Activated T-helper 1 cell treated with anti-CD3 and anti-CD28 coated beads, Interleukin-2, amount 50 U/mL, for 16 hours (primary cell): ENCODE measurements at regions not wholly inside any gene's neighbourhood (a gene's known extent, or its start where the extent isn't known, plus 50 kb on each side); places are given as distances from the start of the nearest gene placed in this dataset.

Experiments
- DNase-seq, 2 donors: peaks; one replicate each; pipeline ENCODE4 v3.0.0-alpha.2; 2020; ENCODE audit warnings: low read depth in 1 of 2, low spot score in 1 of 2

DNA sequence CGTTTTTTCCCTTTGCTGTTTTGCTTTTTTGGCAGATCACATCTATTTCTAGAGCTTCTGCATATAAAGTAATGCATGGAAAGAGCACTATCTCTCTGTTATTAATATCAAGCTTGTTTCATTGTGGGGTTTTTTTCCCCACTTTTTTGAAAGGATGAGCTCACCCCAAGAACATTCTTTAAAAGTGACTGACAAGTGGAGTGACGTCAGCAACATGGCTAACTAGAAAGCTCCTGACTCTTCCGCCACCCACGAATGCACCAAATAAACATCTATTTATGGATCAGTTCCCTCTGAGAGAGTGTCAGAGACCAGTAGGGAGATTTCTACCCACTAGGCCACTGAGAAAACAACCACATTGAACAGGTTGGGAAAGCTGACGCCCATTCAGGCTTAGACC, 445.4 kb downstream of the GALC start:
- DNase-seq: no peak

DNA sequence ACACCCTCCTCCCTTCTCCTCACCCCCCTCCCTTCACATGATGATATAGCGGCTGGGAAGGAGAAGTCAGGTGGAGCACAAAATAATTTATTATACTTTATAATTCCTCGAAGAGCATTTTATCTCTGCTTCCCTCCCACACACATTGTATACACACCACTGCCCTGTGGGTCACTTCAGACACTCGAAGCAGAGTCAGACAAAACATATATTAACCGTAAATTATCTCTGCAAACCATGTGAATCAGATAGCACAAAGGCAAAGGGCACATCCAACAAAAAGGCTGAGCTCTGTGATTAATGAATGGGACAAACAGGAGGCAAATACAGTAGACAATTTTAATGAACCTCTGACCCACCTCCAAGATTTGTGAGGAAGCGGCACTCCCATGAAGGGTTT, 450.7 kb downstream of the GALC start:
- DNase-seq: no peak

DNA sequence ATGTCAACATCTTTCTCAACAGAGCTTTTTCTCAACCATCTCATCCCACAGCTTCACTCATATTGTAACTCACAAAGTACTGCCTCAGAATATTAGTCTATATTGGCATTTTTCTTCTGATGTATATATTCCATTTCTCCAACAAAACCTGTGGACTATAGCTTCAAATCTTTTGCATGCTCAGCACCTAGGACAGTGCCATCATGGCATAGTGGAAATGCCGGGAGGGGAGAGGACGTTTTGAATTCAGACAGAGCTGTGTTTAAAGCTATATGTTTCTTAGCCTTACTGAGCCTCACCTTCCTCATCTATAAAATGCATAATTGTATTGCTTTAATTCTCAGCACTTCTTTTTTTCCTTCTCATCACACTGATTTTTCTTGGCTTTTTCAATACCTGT, 452.6 kb downstream of the GALC start:
- no peak for DNase-seq

DNA sequence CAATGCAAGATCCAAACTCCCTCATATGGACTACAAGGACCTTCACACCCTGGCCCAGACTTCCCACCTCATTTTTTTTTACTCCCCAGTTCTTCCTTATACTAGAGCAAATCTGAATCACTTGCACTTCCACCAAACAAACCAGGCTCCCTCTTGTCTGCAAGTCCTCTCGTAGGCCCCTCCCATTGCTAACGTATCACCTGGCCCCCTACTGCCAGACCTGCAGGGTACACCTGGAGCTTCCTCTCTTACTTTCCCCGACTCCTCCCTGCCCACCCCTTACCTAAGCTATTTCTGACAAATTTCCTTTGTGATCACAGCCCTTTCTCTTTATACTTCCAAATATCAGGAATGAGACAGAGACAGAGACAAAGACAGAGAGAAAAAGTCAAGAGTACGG, 463.9 kb downstream of the GALC start:
- DNase-seq: no peak

DNA sequence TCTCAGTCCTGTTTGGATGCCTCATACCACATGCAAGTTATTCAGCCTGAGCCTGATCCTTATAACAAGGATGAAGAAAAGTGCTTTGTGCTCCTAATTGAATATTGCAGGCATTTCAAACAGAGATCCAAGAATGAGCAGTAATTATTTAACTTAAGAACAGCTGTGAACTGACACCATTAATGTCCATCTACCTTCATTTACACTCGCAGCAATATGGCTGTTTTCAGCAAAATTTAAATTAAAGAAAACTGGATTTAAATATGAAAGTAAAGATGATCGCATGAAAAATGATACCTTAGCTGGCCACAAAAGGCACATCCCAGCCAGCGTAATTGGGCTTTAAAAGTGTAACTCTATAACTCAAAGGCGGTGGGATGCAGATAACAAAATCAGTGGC, 466.3 kb downstream of the GALC start:
- no peak for DNase-seq

DNA sequence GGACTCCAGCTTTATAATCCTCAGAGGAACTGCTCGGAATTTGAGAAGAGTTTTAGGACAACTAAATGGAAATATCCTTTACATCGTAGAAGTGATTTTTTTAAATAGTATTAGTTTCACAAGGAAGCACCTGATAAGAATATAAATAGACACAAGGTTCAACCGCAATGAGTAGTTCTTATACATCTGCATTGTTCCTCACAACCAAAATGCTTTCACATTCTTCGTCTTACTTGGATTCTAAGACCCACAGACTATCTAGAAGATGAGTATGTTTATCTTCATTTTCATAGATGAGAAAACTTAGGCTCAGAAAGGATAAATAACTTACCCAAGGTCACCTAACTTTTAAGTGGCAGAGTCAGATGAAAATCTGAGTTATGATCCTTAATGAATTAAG, 469.0 kb downstream of the GALC start:
- DNase-seq: no peak

DNA sequence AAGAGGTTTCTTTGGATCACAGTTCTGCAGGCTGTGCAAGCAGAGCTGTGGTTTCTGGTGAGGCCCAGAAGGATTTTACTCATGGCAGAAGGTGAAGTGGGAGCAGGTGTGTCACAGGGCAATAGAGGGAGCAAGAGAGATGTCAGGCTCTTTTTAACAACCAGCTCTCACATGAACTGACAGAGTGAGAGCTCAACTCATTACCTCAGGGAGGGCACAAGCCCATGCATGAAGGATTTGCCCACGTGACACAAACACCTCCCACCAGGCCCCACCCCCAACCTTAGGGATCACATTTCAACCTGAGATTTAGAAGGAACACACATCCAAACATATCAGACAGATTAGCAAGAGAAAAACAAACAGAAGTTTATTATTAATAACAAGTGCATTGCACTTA, 470.4 kb downstream of the GALC start:
- DNase-seq: no peak

DNA sequence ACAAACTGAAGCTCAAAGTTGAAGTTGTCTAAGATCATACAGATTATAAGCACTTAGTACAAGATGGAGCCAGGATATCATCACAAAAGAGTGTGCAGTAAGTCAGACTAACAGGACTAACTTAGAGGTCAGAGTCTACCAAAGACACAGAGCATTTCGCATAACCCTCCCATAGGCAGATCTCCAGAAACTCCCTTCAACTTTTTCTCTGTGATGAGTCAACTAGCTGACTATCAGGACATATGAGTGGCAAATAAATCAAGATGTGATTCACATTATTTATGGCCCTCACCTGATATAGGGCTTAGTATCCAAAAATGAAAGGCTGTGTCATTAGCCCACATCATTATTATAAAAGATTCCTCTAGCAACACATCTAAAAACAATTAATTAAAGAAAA, 484.6 kb downstream of the GALC start:
- no peak for DNase-seq

DNA sequence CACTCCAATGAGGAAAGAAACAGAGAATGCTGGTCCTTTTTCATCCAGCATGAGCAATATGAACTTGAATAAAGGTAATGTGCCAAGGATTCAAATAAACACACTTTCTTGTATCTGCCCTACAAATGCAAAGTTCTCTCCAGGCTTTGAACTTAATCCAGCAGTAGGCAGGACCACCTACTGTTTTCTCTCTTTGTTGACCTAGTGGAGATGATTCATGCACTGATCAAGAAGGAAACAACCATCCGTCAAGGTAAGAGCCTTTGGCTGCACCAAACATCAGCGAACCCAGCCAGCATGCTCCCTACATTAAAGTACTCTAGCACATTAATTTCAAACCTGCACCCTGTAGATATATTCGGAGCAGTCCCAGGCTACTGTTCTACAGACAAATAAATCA, 489.3 kb downstream of the GALC start:
- no peak for DNase-seq

DNA sequence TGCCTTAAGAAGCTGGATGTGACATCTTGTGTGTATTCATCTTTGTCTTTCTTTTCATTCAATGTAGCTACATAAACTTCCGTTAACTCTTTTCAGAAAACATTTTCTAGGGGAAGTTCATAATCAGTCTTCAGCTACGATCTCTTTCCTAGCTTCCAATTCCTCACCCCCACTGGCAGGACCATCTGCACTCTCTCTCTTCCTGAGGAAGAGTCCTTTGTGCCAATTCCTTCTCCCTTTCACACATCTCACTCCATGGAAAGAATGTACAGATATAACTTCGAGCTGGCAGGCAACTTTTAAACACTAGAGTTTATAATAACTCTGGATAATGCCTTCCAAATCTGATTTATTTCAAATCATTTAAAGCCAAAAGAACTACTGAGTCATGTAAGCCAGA, 495.7 kb downstream of the GALC start:
- no peak for DNase-seq

DNA sequence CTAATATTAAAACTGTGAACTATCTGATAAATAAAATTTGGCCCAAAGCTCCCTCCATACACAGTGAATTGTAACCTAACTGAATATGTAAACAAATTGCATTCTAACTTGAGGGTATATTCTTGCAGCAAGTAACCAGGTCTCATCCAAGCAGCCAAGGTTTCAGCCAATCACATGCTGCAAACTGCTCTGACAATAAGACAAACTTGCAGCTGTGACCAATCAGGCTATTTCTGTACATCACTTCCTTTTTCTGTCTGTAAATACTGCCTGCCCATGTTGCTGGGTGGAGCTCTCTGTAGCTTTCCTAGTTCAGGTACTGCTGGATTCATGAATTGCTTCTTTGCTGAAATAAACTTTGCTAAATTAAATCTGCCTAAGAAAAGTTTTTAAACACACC, 499.0 kb downstream of the GALC start:
- DNase-seq: no peak

DNA sequence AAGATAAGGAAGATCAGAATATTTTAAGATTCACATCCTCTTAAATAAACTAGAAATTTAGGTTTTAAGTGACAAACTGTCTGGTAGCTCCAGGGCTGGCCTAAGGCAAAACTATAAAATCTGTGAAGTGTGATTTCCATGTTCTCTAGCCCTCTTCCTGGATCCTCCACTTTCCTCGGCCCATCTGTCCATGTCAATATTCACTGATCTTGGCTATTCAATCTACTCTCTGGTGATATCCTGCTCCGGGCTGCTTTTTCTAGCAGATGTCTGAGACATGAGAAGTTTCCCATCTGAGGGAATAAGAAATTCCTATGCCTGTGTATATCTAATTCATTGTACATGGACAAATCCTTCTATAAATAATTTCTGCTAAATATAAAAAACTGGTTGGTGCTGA, 500.4 kb downstream of the GALC start:
- no peak for DNase-seq

DNA sequence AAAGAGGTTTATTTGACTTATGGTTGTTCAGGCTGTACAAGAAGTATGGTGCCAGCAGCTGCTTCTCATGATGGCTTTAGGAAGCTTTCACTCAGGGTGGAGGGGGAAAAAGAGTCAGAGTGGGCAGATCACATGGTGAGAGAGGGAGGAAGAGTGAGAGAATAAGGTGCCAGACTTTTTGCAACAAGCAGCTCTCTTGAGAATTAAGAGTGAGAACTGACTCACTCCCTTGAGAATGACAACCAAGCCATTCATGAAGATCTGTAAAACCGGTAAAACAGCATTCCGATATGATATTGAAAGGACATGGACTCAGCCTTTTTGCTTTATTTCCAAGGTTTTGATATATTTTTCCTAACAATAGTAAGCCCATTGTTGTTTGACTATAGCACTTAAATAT, 501.2 kb downstream of the GALC start:
- no peak for DNase-seq

DNA sequence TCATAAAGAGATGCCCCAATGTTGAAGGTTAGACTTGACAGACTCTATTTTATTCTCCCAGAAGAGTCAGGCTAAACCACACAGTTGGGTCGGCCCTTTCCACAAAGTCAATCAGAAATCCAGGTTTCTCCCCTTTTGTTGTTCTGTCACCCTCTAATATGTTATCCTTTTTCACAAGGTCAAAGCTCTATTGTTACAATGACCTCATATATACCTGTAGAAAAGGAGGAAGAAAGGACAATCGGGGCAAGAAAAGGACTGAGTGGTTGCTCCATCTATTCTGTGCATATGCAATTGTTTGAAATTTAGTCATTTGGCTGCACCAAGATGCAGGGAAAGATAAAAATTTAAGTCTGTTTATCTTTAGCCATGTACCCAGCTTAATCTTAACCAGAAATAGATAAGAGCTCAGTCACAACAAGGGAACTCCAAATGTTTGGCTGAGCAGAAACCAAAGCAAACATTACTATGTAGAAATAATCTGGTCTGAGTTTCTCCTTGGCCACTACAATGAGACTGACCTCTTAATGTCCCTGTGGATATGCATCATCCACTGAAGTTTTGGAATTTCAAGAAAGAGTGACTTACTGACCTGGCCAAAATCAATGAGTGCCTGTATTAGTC, 503.7 kb downstream of the GALC start:
- DNase-seq: no peak

DNA sequence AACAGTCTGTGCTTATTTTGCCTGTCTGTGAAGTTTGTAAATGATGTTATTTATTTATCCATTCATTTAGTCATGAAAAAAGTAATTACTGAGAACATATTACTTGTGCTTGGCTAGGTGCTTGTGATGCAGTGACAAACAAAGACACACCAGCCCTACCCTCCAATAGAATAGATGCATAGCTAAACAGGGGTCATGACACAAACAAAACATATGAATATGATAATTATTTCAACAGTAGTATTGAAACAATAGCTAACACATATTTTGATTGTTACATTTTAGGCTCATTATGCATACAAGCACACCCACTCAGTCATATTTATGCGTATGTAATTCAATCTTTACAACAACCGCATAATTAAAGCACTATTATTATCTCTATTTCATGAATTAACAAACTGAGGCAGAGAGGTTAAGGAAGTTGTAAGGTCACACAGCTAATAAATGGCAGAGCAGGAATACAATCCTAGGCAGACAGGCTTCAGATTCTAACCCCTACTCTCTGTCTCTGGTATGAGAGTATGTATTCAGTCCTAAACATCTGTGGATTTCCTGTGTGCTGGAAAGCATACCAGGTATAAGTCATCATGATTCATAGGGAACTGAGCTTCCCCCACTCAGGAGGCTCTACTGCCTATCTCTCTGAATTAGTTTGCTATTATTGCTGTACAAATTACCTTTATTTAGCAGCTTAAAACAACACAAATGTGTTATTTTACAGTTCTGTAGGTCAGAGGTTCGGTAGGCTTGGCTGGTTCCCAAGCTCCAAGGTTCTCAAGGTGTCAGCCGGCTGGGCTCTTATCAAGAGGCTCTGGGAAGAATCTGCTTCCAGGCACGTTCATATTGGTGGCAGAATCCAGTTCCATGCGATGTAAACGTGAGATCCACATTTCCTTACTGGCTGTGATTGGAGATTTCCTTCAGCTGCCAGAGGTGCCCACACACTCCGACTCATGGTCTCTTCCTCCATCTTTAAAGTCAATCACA, 509.4 kb downstream of the GALC start:
- DNase-seq: no peak

DNA sequence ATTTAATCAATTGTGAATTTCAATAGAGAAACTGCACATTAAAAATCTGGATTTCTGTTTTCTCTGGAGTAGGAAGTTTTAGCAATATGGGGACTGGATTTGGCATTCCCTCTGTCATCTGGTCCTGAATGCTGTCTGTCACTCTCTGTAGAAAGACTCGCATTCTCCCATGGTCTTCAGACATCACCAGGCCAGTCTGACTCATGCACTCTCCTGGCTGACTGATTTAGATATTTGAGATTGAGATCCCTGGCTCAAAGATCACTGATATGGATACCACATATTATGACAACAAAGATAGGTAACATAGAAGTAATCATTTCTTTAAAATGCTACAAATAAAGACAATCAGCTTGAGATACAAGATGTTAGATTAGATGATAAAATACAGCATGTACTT, 524.5 kb downstream of the GALC start:
- no peak for DNase-seq

DNA sequence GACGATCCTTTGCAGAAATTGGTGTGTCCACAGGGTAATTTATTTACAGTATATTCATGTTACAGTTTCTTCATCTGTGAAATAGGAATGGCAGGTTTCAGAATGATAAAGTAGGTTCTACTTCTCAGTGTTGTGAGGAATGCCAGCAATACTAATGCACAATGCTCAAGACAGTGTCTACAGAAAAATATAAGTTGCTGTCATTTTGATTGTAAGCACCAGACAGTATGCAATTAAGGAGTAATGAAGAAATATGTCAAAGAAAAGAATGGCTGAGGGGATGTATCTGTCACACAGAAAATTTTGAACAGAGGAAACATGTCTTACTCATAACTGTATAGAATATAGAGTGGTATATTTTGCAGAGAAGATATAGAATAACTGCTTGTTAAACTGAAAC, 525.4 kb downstream of the GALC start:
- DNase-seq: no peak

DNA sequence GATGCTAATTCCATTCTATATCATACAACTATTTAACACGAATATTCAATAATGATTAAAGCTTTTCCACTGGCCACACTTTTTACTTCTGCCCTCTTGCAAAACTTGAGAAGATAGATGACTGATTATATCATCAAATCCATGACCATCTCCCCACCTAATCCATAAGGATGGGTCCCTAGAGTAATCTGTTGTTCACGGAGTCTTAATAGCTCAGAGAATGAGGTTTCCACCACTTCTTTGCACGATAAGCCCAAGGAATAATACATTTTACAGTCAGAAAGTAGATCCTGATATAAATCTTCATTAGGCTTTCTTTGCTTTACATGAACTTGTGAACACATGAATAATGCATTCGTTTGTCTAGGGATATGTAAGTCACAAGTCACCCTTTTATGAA, 527.2 kb downstream of the GALC start:
- DNase-seq: no peak

DNA sequence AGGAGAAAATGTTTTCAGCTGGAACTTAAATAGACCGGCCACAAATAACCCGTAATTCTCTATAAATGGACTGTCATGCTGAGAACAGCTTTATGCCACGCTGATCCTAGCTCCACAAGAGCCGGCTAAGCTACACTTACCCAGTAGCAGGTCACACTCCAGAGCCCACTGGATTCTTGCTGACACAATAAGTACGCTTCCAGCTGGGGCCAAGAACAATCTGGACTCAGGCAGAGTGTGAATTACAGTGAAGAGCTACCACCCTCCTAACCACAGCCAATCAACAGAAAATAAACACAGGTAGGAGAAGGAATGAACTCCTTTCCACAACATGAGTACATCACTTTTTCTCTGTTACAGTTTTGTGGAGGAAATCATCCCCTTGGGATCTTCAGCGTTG, 531.3 kb downstream of the GALC start:
- DNase-seq: no peak

DNA sequence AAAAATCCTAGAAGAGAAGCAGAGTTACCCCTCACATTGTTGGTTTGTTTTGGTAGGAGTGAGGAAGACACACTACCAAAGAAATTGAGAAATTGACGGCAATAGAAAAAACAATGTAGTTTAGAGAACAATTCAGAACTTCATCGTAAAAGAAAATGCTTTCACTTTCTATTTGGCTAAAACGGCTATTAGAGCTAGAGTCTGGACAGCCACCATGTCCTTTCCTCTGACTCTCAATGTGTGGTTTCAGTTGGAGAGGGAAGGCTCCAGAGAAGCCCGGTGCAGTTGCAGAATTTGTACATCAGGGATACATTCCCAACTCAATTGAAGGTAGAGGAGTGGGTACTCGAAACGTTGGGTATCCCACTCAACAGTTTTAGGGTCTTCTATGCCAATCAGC, 535.3 kb downstream of the GALC start:
- DNase-seq: no peak

DNA sequence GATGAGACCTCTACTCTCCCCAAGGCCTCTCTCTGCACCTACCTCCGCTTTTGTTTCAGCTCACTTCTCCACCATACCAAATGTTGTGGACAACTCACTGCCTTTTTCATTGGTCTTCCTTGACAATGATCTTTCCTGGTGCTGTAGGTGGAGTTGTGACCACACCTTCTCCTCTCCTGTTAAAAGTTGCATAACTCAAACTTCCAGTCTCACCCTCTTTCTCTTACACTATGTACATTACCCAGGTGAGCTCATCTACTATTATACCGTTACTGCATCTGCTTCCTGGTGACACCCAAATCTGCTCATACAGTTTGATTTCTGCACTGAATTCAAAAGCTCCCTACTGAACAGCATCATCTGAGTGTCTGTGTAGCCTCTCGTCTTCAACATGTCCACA, 542.8 kb downstream of the GALC start:
- no peak for DNase-seq

DNA sequence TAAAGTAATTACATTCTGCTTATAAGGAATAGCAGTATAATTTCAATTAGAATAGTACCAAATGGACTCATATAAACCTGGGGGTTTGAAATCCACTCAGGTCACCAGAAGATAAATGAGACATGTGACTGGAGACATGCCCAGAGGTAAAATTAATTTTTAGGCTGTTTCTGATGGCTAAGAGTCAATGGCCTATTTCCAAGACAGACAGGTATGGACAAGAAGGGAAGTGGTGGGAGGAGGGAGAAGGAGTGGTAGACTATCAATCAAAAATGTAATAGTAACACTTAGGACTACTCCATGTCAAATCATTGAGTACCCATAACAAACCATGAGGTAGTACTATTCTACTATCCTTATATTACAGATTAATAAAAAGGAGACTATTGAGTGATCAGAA, 544.0 kb downstream of the GALC start:
- DNase-seq: no peak

DNA sequence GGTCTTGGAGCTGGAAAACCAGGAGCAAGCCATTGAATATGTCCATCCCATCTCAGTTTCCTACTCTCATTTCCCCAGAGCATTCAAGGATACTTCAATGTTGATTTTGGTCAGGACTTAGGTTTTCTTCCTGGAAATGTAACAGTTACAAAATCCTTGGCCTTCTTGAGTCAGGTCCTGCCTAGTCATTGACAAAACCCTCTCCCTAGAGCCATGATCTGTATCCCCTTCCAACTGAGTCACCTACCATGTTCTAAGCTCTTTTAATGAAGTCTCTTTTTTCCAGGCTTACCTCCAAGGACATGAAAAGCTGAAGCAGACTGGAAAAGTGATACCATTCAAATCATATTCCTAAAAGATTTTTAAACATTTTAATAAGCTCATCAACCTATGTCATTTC, 549.2 kb downstream of the GALC start:
- DNase-seq: no peak
